ENCODE measurements at regions not wholly inside any gene's neighbourhood (a gene's known extent, or its start where the extent isn't known, plus 50 kb on each side); places are given as distances from the start of the nearest gene placed in this dataset.

DNA sequence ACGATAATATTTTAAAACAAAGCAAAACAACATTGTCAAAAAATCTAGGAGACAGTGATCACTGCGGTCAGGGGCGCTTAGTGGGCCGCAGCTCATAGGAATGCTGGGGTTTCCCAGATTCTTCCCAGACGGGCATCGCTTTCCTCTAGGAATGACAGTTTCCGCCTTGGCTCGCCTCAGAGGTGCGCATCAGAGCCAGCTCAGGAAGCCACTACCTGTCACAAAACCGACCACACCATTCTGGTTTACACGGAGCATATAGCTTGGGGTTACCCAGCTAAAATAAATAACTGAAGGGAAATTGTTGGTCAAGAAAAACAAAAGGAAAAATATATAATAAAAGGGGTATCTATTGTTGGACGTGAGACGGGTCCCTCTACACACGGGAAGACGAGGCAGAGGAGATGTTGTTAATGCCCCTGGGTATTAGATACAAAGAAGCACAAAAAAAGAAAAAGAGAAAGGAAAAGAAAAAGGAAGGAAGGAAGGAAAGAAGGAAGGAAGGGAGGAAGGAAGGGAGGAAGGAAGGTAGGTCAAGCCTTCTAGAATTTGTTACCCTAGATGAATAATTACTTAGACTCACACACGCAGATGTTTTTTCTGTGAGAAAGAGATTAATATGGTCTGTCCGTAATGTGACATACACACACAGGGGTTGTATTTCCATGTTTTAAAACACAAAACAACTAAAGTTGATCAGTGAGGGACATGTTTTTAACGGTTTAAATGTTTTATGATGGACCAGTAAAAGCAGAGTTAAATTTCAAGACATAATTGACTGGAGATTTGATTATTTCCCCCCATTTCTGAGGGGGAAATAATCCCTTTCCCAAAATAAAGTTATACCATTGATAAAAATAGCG, 292.4 kb upstream of the NFE2L3 start:
- DNase-seq, result no peak

DNA sequence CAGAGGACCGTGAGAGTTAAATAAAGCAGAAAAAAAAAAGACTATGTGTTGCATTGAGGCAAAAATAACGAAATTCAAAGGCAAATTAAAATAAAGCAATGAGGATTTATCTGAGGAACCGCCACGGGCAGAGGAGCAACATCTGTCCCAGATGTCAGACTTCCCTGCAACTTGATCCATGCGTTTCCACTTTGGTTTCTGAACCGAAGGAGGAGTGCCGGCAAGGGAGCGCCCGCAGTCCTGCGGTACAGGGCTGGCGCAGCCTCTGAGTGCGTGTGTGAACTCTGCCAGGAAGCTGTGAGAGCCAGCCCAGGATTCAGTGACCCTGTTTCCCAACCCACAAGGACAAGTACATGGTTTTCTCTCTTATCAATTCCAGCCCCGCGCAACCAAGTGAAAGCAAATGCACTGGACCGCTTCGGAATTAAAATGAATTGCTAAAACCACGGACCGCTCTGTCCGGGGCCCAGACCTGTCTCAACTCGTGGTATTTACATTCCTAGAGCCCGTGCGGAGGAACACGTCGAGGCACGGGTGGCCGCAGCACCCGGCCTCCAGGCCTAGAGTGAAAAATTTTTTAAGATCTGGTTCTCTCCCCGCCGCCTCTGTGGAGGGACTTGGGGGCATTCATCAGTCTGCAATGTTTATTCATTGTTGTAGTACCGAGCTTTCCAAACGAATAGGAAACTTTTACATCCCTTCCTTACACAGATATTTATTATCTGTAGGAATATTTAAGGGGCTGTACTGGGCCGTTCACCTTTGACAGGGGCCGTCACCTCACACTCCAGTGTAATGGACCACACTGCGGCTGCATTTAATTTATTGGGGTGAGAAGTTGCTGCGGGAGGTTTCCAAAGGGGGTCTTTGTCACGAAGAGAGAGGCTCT, 291.5 kb upstream of the NFE2L3 start:
- DNase-seq, result no peak

DNA sequence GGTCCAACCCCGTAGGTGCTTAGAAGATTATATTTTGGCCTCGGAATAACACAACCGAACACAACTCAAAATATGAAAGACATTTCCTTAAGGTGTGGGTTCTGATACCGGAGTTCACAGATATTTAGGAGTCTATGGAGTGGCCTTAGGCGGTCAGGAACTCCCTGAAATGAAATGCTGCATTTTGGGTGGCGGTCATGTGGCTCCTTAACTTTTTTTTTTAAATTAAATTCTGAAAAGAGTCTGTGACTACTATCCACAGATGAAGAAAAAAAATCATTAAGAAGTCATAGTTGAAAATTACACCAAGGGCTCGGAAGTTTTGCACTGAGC, 290.9 kb upstream of the NFE2L3 start:
- no peak for DNase-seq

DNA sequence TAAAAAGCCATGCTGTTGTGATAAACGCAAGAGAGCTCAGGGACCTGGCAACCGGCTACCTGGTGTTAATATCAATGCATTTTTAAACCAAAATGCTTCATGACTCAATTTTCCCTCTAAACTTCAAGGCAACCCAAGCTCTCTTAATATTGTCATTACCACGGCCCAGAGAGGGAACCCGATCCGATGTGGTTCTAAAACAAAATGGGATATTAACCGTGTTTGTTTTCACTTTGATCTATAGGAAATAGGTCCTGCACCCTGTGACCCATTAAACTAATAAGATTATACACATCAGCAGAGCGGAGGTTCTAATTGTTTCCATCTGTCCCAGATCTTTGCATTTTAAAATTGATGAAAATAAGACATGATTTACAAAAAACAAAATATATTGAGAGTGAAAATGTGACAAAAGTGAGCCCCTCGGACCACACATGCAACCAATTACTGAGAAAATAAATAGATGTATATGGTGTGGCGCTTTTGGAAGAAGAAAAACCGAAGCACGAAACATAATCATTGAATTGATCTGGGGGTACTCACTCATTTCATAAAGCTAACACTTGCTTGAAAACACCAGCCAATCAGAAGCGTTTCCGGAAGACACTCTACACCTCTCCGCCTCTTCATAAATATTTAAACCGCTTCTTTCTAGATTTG, 290.3 kb upstream of the NFE2L3 start:
- no peak for DNase-seq

DNA sequence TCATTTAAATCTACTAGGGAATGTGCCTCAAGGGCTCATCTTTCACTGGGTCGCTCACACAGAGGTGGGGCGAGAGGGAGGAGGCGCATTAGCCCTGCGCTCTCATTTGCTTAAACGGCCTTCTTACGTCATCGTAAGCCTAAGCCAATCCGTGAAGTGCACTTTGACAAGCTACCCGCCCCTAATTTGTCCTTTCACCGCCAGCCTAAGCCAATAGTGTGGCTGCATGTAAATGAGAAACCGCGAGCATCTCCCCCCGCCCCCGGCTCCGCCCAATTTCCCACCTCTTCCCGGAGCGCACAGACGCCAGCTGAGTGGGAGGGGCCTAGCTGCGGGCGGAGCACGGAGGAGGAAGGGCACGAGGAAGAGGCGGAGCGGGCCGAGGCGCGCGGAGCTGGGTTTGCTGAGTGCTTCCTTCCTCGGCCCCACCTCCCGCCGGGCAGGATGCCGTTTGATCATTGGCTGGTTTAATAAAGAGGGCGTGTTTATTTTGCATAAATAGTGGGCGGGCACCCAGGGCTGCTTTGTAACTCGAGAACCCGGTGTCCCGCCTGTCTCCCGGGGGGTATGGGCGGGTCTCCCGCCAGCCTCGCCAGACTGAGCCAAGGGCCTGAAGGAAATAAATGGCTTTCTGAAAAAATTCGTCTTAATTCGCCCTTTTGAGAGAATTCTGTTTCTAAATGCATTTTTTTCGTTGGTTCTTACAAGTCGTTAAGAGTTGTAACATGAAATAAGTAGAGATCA, 289.6 kb upstream of the NFE2L3 start:
- peak; percentile 100 for DNase-seq

DNA sequence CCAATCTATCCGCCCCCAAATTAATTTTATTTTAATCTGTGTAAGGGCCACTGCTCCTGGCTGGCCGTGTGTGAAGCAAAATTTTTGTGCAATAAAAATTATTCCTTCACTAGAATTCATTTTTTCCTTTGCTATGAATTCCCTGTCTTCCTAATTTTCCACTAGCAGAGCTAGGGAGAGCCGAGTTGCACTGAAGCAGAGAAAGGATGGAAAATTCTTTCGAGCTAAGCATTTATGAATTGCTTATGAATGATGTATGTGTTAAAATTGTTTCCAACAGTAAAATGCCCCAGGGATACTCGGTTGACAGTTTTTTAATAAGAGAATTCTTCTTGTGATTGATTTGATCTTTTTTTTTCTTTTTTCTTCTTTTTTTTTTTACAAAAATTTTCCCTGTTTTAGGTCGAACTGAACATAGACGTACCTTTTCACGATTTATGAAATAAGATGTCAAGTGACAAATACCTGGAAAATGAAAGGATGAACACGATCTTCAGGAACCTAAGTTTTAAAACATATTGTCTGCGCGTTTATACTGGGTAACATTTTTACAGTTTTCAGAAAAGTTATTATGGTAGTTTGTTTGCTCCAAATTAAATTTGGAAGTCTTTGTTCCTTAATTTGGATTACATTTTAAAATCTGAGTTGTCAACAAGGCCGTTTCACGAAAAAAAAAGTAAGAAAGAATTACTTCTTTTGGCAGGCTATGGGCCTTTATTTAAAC, 288.8 kb upstream of the NFE2L3 start:
- DNase-seq, result no peak

DNA sequence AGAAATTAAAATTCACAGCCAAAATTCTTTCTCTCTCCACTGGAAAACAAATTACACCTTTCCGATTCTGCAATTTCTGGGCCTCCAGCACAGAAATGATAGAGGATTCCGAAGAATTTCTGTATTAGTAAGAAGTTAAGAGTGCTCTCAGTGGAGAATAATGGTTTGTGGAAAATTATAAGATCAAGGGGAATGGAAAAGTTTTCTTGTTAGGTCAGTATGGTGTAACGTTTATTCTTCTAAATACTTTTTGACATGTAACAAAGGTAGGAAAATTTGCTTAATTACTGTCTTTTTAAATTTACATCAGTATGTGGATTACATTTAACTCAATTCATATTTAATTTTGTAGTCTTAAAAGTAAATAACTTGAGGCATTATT, 288.3 kb upstream of the NFE2L3 start:
- no peak for DNase-seq

DNA sequence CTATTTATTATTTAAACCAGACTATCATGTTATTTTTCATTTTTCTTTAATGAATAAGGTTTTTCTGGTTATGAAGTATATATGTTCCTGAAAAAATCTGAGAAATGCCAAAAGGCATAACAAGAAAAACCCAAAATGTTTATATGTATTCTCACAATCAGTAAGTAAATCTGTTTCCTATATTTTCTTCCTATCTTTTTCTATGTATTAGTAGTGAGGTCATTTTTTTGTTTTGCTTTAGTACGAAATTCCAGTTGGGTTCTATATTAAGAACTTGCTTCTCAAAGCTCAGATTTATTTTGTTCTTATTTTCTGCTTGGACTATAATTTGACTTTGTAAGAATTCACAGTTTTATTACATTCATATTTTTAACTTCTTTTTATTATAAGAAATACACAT, 287.5 kb upstream of the NFE2L3 start:
- no peak for DNase-seq

DNA sequence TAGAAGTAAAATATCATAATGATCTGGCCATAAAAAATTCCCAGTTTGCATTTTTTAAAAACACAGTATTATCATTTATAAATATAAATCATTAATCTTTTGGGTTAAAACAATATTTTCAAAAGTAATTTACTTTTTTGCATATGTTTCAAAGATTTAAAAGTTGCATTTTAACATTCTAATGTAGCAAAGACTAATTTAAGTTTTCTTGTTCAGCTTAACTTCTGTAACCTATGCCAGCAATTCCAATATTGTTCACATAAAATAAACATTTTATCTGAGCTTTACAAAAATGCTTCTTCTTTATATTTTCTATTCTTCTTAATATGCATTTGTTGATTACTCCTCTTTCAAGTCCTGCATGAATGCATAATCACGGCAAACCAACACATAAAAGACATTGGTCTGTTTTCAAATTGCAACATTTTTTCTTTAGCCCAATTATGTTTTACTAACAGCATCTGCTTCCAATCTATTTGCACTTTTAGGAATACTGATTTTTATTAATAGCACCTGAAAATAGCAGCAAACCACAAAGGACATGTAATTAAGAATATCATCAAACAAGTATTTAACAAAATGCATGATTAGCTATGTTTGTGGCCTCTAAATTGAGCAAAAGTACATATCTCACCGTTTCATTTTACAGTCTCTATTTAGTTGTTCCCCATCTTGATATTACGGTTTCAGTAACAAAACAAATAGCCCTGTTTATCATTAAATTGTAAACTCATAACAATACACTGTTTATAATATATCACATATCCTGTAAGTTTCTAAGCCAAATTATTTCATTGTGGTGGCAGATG, 286.9 kb upstream of the NFE2L3 start:
- DNase-seq, result no peak

DNA sequence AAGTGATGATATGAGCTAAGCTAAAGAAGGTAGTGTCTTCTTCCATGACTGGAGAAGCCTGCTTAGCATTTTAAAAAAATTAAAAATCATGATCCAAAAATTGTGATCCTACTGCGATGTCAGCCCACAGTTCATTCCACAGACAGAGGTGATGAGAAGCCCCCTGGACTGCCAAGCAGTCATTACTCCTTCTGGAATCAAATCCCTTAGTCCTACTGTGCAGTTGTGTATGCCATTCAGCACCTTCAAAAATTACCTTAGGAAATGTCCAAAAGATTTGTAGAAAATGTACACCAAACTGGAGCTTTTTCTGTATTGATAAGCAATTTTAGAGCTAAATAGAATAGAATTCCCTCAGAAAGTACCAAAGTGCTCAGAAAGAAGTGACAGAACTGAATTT, 283.5 kb upstream of the NFE2L3 start:
- DNase-seq, result no peak

DNA sequence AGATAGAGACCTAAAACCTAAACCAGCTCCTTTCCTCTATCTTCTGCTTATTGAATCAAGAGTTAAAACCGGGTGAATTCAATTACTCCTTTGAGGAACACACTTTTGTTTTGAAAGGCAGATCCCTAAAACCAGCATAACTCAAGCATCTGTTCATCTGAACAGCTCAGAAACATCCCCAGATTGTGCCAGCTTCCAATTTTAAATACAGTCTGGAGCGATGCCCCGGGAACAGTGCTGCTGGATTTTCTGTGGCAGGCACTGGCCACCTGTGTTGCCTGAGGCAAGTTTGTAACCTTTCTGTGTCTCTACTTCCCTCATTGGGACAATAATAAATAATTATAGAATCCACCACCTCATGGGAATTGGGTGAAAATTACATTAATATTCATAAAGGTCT, 281.4 kb upstream of the NFE2L3 start:
- DNase-seq, result no peak

DNA sequence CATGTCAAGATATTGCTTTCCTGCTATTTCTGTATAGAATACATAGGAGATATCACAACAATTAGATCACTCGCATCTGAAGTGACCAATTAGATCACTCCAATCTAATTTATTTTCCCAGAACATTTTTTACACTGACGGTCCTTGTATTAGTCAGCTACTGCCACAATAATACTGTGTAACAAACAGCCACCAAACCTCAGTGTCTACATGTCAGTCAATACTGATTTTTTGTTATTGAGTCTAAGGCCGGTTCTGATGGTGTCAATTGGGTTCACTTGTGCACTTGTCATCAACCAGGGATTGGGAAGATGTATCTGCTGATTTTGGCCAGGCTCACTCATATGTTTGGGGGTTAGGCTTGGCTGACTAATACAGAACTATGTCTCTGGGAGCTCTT, 275.9 kb upstream of the NFE2L3 start:
- DNase-seq, result no peak

DNA sequence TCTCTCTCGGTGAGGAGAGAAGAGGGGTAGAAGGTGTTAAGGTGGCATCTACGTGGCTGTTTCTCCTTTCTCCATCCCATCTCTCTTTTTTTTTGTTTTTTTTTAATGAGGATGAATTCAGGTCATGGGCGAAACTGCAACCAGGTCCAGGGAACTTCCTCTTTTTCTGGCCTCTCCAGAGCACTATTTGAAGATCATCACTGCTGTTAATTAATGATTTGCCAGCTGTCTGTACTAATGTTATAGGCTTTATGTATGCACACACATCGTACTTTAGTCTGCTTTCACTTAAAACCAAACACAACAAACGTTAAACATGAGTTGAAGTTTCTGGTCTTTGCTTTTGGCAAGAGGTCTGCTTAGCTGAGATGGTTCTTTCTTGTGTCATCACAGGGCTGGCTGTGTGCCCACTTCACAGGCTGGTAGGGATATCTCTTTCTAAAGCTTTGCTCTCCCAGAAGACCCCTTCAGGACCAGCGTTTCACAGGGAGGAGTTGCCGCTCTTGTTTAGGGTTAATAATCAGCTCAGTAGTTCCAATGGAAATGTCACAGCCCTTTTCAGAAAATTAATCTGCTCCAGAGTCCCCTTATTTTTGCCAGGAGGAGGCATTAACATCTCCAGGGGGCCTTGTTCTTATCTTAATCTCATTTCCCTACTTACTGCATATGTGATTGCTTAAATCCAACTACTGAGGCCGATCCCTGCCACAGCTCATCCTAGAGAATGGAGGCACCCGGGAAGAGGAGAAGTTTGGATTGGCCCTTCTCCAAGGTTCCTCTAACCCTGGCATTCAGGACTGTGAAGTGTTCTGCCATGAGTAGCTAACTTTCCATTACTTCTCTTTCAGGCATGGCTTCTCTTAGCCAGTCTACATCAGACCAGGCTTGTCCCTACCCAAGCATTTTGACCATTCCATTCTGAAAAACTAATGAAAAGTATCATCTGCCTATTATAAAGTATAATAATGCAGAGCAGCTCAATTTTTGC, 273.9 kb upstream of the NFE2L3 start:
- DNase-seq, result no peak

DNA sequence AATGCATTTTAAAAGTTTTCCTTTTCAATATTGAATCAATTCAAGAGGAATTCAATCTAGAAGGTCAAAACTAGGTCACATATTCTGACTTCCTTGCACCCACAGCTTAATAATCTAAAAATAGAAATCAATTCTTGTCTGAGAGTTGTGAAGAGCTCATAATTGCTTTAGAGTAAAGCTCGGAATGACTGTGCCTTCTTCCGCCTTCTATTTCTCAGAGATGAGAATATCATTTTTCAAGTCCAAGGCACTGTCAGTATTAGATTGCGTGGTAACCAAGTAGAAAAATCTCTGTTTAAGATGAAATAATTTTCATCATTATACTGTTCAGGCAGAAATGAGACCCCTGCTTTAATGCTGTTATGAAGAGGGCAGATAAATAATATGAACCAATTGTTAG, 272.2 kb upstream of the NFE2L3 start:
- DNase-seq, result no peak

DNA sequence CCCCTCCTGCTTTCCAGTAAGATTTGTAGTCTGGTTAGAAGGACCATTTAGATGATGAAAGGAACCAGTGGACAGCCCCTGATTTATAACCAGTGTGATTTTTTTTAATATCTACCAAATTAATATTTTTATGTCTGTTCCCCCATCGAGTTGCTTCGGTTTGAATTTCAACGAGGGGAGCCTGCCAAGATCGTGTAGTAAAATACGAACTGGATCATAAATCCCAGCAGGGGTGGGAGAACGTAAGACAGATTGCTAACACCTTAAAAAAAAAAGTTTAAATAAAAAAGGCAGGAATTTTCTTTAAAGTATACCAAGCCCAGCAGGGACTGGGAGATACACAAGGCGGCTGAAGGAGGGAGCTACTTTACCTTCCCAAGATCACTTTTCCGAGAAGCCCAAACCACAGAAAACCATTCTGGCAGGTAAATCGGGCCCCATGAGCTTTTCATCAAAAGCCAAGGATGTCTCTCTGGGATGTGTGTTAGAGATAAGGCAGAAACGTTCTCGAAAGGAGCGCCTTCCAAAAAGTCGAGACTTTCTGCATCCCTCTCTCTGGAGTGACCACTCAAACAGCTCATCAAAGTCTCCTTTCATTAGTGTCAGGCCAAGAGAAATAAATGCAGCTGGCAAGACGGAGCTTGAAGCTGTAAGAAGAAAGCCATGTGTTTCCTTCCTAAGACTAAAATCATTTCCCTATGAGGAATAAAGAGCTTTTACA, 270.5 kb upstream of the NFE2L3 start:
- no peak for DNase-seq

DNA sequence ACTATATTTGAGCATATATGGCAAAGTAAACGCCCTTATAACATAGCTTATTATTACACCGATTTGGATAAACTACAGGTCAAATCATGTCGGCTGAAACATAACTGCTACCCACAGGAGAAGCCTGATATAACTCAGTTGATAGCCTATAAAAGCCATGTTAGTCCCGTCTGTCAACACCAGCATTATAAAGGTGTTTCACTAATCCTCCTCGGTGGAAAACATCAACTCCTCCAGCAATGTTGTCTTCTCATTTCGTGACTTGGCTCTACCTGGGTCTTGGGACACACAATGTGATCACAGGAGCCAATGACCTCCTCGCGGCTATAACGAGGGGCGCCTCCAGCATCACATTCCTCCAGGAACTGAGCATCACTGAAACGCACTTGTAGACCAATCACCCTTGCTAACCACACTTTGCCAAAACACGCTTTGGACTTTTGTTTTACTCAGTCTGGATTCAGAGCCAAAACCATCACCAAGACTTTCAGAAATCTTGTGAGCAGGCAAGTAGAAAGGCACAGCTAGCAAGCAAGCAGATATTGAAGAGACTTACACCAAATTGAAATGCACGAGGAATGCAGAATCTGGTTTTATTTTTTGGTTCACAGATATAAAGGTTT, 269.7 kb upstream of the NFE2L3 start:
- DNase-seq, result no peak

DNA sequence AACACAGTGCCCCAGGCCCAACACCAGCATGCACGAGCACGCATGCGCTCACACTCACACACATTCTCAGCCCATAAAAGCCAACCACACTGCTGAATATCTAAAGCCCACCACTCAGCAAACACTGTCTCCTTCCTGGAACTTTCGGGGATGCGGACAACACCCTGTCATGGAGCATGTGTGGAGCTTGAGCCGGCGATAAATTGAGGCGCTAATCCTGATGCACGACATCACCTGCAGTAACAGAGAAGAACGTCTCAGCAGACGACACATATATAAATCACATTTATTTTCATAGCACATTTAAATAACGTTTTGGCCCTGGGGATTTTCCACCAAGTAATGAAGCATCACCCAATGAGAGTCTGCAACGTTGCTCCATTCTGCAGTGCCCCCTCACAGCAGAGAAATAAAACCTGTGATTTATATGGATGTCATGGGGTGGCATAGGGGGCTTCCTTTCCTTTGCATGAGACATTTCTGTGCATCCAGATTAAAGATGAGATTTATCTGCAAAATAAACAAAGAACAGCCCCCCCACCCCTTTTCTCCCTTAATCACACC, 267.7 kb upstream of the NFE2L3 start:
- no peak for DNase-seq

All from renal pelvis (tissue), 1 donor.